Ectodermal cell (in vitro differentiated cells): ENCODE measurements at regions not wholly inside any gene's neighbourhood (a gene's known extent, or its start where the extent isn't known, plus 50 kb on each side); places are given as distances from the start of the nearest gene placed in this dataset.
A peak's percentile ranks its signal among the peaks of the same experiment; 100 is the strongest.

Experiments used
- H3K27ac ChIP-seq: 2 replicates; pipeline ENCODE4 v1.7.0; 2013; ENCODE audit warnings: mild to moderate bottlenecking, low read depth, low read length; ENCODE audit not compliant: insufficient read depth, poor library complexity, severe bottlenecking
- H3K27me3 ChIP-seq: 2 replicates; pipeline ENCODE4 v1.7.0; 2013; ENCODE audit warnings: mild to moderate bottlenecking, low read length; ENCODE audit not compliant: insufficient read depth, control insufficient read depth, poor library complexity, severe bottlenecking
- H3K36me3 ChIP-seq: one replicate; pipeline ENCODE4 v1.7.0; 2013; ENCODE audit warnings: low read length; ENCODE audit not compliant: control insufficient read depth, insufficient read depth
- H3K4me1 ChIP-seq: one replicate; pipeline ENCODE4 v1.7.0; 2013; ENCODE audit warnings: low read length; ENCODE audit not compliant: control insufficient read depth, insufficient read depth
- H3K4me3 ChIP-seq: 2 replicates; pipeline ENCODE4 v1.7.0; 2013; ENCODE audit warnings: low read depth, low read length, control low read depth; ENCODE audit not compliant: insufficient read depth
- H3K9me3 ChIP-seq: 2 replicates; pipeline ENCODE4 v1.7.0; 2013; ENCODE audit warnings: mild to moderate bottlenecking, low read length, moderate library complexity; ENCODE audit not compliant: control insufficient read depth
- WGBS, 2 experiments: methylation state at CpG; one replicate each; pipeline ENCODE4 v1.1.7; 2013; ENCODE audit warnings: missing lambda C conversion rate in 2 of 2; 5-methylcytosine and 5-hydroxymethylcytosine counted together

- Histone ChIP-seq H3K4me3 (no peak overlapping the region), H3K27ac (no peak overlapping the region), H3K4me1 (peaks cover 42% of the 10 kb centered on the region), H3K27me3 (peaks cover 13% of the 10 kb centered on the region), H3K9me3 (no peaks in the 10 kb centered on the region), H3K36me3 (no peaks in the 10 kb centered on the region)
- 87% methylated on average over 39 of the region's 39 CpGs for WGBS, 2 experiments
Observed at GRCh38 chr7:376306-377079, 86.5 kb downstream of the FOXL3 start.

GRCh38 chr7:377080-378040, 87.4 kb downstream of the FOXL3 start:
- Histone ChIP-seq H3K9me3 (no peaks in the 10 kb centered on the region), H3K27me3 (peaks cover 13% of the 10 kb centered on the region), H3K4me1 (peaks cover 42% of the 10 kb centered on the region), H3K36me3 (no peaks in the 10 kb centered on the region), H3K27ac (no peak overlapping the region), H3K4me3 (no peak overlapping the region)
- 76 to 79% methylated on average over 35 of the region's 35 CpGs for WGBS, 2 experiments

- Histone ChIP-seq H3K9me3 (no peaks in the 10 kb centered on the region), H3K27ac (no peak overlapping the region), H3K4me1 (peaks cover 37% of the 10 kb centered on the region), H3K36me3 (no peaks in the 10 kb centered on the region), H3K4me3 (no peak overlapping the region), H3K27me3 (peaks cover 13% of the 10 kb centered on the region)
- WGBS, 2 experiments = 91 to 95% methylated on average over 13 of the region's 13 CpGs
Observed at GRCh38 chr7:378041-378420, 88.1 kb downstream of the FOXL3 start.

GRCh38 chr7:378551-379455, 88.8 kb downstream of the FOXL3 start:
- Histone ChIP-seq H3K27ac (no peak overlapping the region), H3K4me1 (peaks cover 29% of the 10 kb centered on the region), H3K9me3 (no peaks in the 10 kb centered on the region), H3K27me3 (peaks cover 13% of the 10 kb centered on the region), H3K36me3 (no peaks in the 10 kb centered on the region), H3K4me3 (peak overlapping the region; percentile 14)
- WGBS, 2 experiments = 83% methylated on average over 44 of the region's 44 CpGs

- Histone ChIP-seq H3K4me3 (peak overlapping the region; percentile 14), H3K4me1 (peaks cover 21% of the 10 kb centered on the region), H3K27ac (no peak overlapping the region), H3K27me3 (peaks cover 13% of the 10 kb centered on the region), H3K9me3 (no peaks in the 10 kb centered on the region), H3K36me3 (no peaks in the 10 kb centered on the region)
- 13 to 16% methylated on average over 45 of the region's 45 CpGs for WGBS, 2 experiments
Observed at GRCh38 chr7:379456-380138, 89.6 kb downstream of the FOXL3 start.

- peak overlapping the region; percentile 14 for H3K4me3 ChIP-seq
- H3K4me1 ChIP-seq = peaks cover 16% of the 10 kb centered on the region
- no peak overlapping the region for H3K27ac ChIP-seq
- H3K36me3 ChIP-seq = no peaks in the 10 kb centered on the region
- H3K27me3 ChIP-seq = peaks cover 13% of the 10 kb centered on the region
- 12 to 16% methylated on average over 15 of the region's 15 CpGs for WGBS, 2 experiments
- no peaks in the 10 kb centered on the region for H3K9me3 ChIP-seq
Observed at GRCh38 chr7:380139-380485, 90.1 kb downstream of the FOXL3 start.

- Histone ChIP-seq H3K4me3 (no peak overlapping the region), H3K27ac (no peak overlapping the region), H3K36me3 (no peaks in the 10 kb centered on the region), H3K27me3 (peaks cover 13% of the 10 kb centered on the region), H3K9me3 (no peaks in the 10 kb centered on the region), H3K4me1 (peaks cover 13% of the 10 kb centered on the region)
- WGBS, 2 experiments = 63 to 66% methylated on average over 8 of the region's 8 CpGs
Observed at GRCh38 chr7:380711-381210, 90.8 kb downstream of the FOXL3 start.

GRCh38 chr7:381211-382042, 91.5 kb downstream of the FOXL3 start:
- no peak overlapping the region for H3K27ac ChIP-seq
- H3K9me3 ChIP-seq = no peaks in the 10 kb centered on the region
- H3K4me1 ChIP-seq = peaks cover 13% of the 10 kb centered on the region
- peaks cover 13% of the 10 kb centered on the region for H3K27me3 ChIP-seq
- no peak overlapping the region for H3K4me3 ChIP-seq
- H3K36me3 ChIP-seq = no peaks in the 10 kb centered on the region
- WGBS, 2 experiments = 88 to 89% methylated on average over 23 of the region's 23 CpGs

GRCh38 chr7:382043-382400, 92.1 kb downstream of the FOXL3 start:
- no peaks in the 10 kb centered on the region for H3K36me3 ChIP-seq
- H3K9me3 ChIP-seq = no peaks in the 10 kb centered on the region
- H3K4me3 ChIP-seq = no peak overlapping the region
- H3K4me1 ChIP-seq = peaks cover 13% of the 10 kb centered on the region
- WGBS, 2 experiments = 64 to 77% methylated on average over 5 of the region's 5 CpGs
- H3K27ac ChIP-seq = no peak overlapping the region
- H3K27me3 ChIP-seq = peaks cover 13% of the 10 kb centered on the region
